IMR-90 (cell line): ENCODE measurements at regions not wholly inside any gene's neighbourhood (a gene's known extent, or its start where the extent isn't known, plus 50 kb on each side); places are given as distances from the start of the nearest gene placed in this dataset.

Experiments
- CTCF ChIP-seq: conservative IDR thresholded peaks from 2 replicates; pipeline ENCODE4 v1.5.1; 2012; ENCODE audit warnings: mild to moderate bottlenecking, low read depth, low read length, improper control_type of control experiment
- ELK1 ChIP-seq: fragments of 150-350 bp; IDR thresholded peaks from 2 replicates; pipeline ENCODE4 v1.6.1; 2016; ENCODE audit warnings: low read depth, mild to moderate bottlenecking, low read length, moderate library complexity, borderline replicate concordance
- FOS ChIP-seq: fragments of 150-350 bp; IDR thresholded peaks from 2 replicates; pipeline ENCODE4 v1.6.1; 2016; ENCODE audit warnings: low read depth, low read length
- MAZ ChIP-seq: IDR thresholded peaks from 2 replicates; pipeline ENCODE4 v1.6.1; 2012; ENCODE audit warnings: low read depth, mild to moderate bottlenecking, low read length, improper control_type of control experiment, moderate library complexity, borderline replicate concordance
- POLR2A ChIP-seq: IDR thresholded peaks from 2 replicates; pipeline ENCODE4 v1.6.1; 2012; ENCODE audit warnings: mild to moderate bottlenecking, low read depth, low read length
- RCOR1 ChIP-seq: IDR thresholded peaks from 2 replicates; pipeline ENCODE4 v1.6.1; 2012; ENCODE audit warnings: mild to moderate bottlenecking, low read length, improper control_type of control experiment; ENCODE audit not compliant: insufficient replicate concordance
- RFX5 ChIP-seq: IDR thresholded peaks from 2 replicates; pipeline ENCODE4 v1.8.0; 2012; ENCODE audit warnings: low read depth, mild to moderate bottlenecking, low read length, moderate library complexity

GRCh38 chrX:28379103-28379502 is 208.1 kb upstream of the IL1RAPL1 start:
- TF ChIP-seq CTCF = no peak
- no peak for TF ChIP-seq POLR2A
- no peak for TF ChIP-seq FOS
- TF ChIP-seq RCOR1 = no peak
- no peak for TF ChIP-seq MAZ
- no peak for TF ChIP-seq RFX5
- TF ChIP-seq ELK1 = no peak
